Thoracic aorta (tissue), 2 donors: ENCODE measurements at regions not wholly inside any gene's neighbourhood (a gene's known extent, or its start where the extent isn't known, plus 50 kb on each side); places are given as distances from the start of the nearest gene placed in this dataset.

Experiments used
- ATAC-seq: fragments of 150-250 bp; one replicate; pipeline ENCODE4 v1.8.0; 2017; ENCODE audit warnings: low read depth; ENCODE audit not compliant: insufficient number of reproducible peaks, low FRiP score
- DNase-seq: peaks from one replicate; pipeline ENCODE4 v3.0.0-alpha.2; 2020; ENCODE audit warnings: low spot score
- H3K27ac ChIP-seq, 2 donors: fragments of 200-600 bp; sonication (generic); 1 replicate in 1 of 2; 2 replicates in 1 of 2; pipeline ENCODE4 v1.5.1; 2016; ENCODE audit warnings: mild to moderate bottlenecking in 2 of 2, moderate library complexity in 2 of 2
- H3K27me3 ChIP-seq: fragments of 200-600 bp; sonication (generic); replicated peaks from 2 replicates; pipeline ENCODE4 v1.6.0; 2016; ENCODE audit warnings: mild to moderate bottlenecking; ENCODE audit not compliant: insufficient read depth
- H3K36me3 ChIP-seq: fragments of 200-600 bp; sonication (generic); one replicate; pipeline ENCODE4 v1.5.1; 2016
- H3K4me1 ChIP-seq, 2 donors: fragments of 200-600 bp; sonication (generic); 1 replicate in 1 of 2; 2 replicates in 1 of 2; pipeline versions ENCODE4 v1.5.1 to v1.6.0; 2016; ENCODE audit warnings: low read depth in 2 of 2, mild to moderate bottlenecking in 1 of 2; ENCODE audit not compliant: control insufficient read depth in 1 of 2
- H3K4me3 ChIP-seq: fragments of 200-600 bp; sonication (generic); 2 replicates; pipeline ENCODE4 v1.5.1; 2016; ENCODE audit warnings: mild to moderate bottlenecking
- H3K9me3 ChIP-seq: fragments of 200-600 bp; sonication (generic); 2 replicates; pipeline ENCODE4 v1.5.1; 2016
- CTCF ChIP-seq: fragments of 200-600 bp; sonication (generic); IDR thresholded peaks from one replicate; pipeline ENCODE4 v1.5.1; 2019; ENCODE audit warnings: antibody characterized with exemption

DNA sequence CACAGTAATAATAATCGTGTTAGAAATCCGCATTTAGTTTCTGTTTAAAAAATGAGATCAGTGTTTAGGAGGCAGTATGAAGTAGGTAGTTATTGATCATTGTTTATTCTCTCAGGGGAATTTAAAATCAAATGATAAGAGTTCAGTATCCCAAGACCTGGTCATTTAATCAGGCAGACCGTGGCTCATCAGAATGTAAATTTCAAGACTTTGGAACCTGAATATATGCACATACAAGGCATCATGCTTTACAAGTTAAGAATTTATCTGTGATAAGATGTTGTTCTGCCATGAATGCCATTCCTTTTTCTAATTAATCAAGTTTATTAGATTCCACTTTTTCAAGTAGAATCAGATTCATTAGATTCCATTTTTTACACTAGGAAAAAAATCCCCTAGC, 133.5 kb upstream of the MAOA start:
- ATAC-seq (no peak), DNase-seq (no peak)
- no peak overlapping the region for H3K4me3 ChIP-seq
- H3K36me3 ChIP-seq: no peaks in the 10 kb centered on the region
- H3K27me3 ChIP-seq: no peaks in the 10 kb centered on the region
- no peak for TF ChIP-seq CTCF
- H3K27ac ChIP-seq: no peak overlapping the region
- H3K4me1 ChIP-seq: no peaks in the 10 kb centered on the region
- H3K9me3 ChIP-seq: no peaks in the 10 kb centered on the region

GRCh38 chrX:43525901-43526610, 130.0 kb upstream of the MAOA start:
- TF ChIP-seq CTCF: no peak
- H3K27me3 ChIP-seq: no peaks in the 10 kb centered on the region
- no peaks in the 10 kb centered on the region for H3K36me3 ChIP-seq
- H3K4me3 ChIP-seq: no peak overlapping the region
- no peaks in the 10 kb centered on the region for H3K9me3 ChIP-seq
- H3K27ac ChIP-seq: no peak overlapping the region
- DNase-seq (no peak), ATAC-seq (no peak)
- H3K4me1 ChIP-seq: peaks cover 0 to 17% of the 10 kb centered on the region in 2 donors

DNA sequence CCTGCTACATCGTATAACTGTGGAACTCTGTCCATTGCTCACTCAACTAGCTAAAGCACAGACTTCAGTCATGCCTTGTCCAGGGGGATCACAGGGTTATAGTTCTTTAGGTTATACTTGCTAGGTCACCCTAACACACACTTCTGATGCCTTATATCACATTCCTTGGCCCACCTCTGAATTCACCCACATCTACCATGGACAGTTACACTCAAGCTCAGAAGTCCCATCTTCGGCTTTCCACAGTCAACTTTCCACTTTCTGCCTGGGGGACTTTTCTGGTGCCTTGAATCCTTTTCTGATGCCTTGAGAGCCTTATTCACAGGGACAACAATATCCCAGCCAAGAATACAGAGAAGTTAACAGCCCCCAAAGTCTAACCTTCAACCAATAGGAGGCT, 129.2 kb upstream of the MAOA start:
- ATAC-seq (no peak), DNase-seq (no peak)
- Histone ChIP-seq H3K4me1 (peaks cover 0 to 17% of the 10 kb centered on the region in 2 donors), H3K36me3 (no peaks in the 10 kb centered on the region), H3K27ac (no peak overlapping the region), H3K27me3 (no peaks in the 10 kb centered on the region), H3K4me3 (no peak overlapping the region), H3K9me3 (no peaks in the 10 kb centered on the region)
- TF ChIP-seq CTCF: no peak

DNA sequence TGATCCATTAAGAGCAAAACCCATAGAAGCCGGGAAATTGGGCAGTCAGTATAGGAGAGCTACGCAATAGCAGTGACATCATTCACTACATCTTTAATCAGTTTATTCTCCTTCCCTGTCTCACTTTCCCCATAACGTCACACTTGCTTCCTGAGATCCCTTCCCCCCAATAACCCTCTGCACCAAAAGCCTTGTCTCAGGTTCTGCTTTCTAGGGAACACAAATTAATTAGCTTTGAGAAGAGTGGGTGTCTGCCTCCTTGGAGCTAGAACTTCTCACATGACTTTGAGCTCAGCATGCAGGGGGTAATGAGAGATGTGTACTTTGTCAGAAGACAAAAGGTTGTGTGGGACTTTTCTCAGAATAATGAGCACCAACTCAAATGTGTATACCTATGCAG, 128.3 kb upstream of the MAOA start:
- Histone ChIP-seq H3K27ac (no peak overlapping the region), H3K27me3 (no peaks in the 10 kb centered on the region), H3K4me1 (peaks cover 0 to 17% of the 10 kb centered on the region in 2 donors), H3K36me3 (no peaks in the 10 kb centered on the region), H3K9me3 (no peaks in the 10 kb centered on the region), H3K4me3 (no peak overlapping the region)
- ATAC-seq (no peak), DNase-seq (no peak)
- TF ChIP-seq CTCF: no peak

DNA sequence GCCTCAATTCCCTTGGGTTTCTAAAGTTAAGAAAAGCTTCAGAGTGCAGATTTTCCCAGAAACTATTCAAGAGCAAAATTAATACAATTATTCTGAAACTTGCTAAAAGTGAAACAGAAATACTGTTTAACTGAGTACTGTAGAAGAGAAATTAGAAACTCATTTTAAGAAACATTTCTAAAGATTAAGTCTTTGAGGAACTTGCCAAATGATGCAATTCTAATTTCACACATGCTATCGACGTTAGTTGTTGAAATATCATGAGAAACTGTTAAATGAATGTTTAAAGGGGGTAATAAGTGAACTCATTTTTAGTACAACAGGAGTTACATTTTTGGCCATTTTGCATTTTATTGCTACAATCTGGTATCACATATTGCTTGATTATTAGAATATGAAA, 125.3 kb upstream of the MAOA start:
- Histone ChIP-seq H3K36me3 (no peaks in the 10 kb centered on the region), H3K9me3 (no peaks in the 10 kb centered on the region), H3K27ac (no peak overlapping the region), H3K4me1 (peaks cover 0 to 17% of the 10 kb centered on the region in 2 donors), H3K4me3 (no peak overlapping the region), H3K27me3 (no peaks in the 10 kb centered on the region)
- ATAC-seq (no peak), DNase-seq (no peak)
- no peak for TF ChIP-seq CTCF
